Stimulated activated CD4-positive, alpha-beta T cell treated with anti-CD3 and anti-CD28 coated beads, Interleukin-12 subunit alpha, Interleukin-12 subunit beta, amount 100 ng/mL, for 48 hours (primary cell): ENCODE measurements at regions not wholly inside any gene's neighbourhood (a gene's known extent, or its start where the extent isn't known, plus 50 kb on each side); places are given as distances from the start of the nearest gene placed in this dataset.
"Not testable (repeated sequence)": the region's sequence is repeated elsewhere in the genome, so short reads cannot be mapped to it uniquely, and the experiment has no call there.

Experiments used
- DNase-seq, 3 donors: peaks; one replicate each; pipeline ENCODE4 v3.0.0-alpha.2; 2020; ENCODE audit warnings: low read depth in 2 of 3, low spot score in 1 of 3

GRCh38 chr4:166153548-166153947, 280.5 kb downstream of the TLL1 start:
- DNase-seq = no peak

- no peak for DNase-seq
These were observed 289.3 kb downstream of the TLL1 start for GRCh38 chr4:166162327-166162726.

GRCh38 chr4:166165829-166166420, 292.9 kb downstream of the TLL1 start:
- DNase-seq = peak in 1 of 3 donors; percentile 22

- DNase-seq = no peak
These were observed 296.1 kb downstream of the TLL1 start for GRCh38 chr4:166169111-166169510.

- no peak for DNase-seq
These were observed 299.6 kb downstream of the TLL1 start for GRCh38 chr4:166172619-166173018.

- DNase-seq = no peak
These were observed 301.9 kb downstream of the TLL1 start for GRCh38 chr4:166174717-166175490.

GRCh38 chr4:166182145-166182544, 309.1 kb downstream of the TLL1 start:
- no peak for DNase-seq

- DNase-seq = no peak
These were observed 322.1 kb downstream of the TLL1 start for GRCh38 chr4:166195101-166195500.

GRCh38 chr4:166197166-166197565, 324.1 kb downstream of the TLL1 start:
- DNase-seq = no peak

GRCh38 chr4:166198041-166198440, 325.0 kb downstream of the TLL1 start:
- DNase-seq = no peak

- no peak for DNase-seq
These were observed 325.7 kb downstream of the TLL1 start for GRCh38 chr4:166198516-166199310.

- no peak for DNase-seq
These were observed 330.0 kb downstream of the TLL1 start for GRCh38 chr4:166202991-166203390.

GRCh38 chr4:166212326-166212725, 339.3 kb downstream of the TLL1 start:
- not testable (repeated sequence) for DNase-seq

- DNase-seq = no peak
These were observed 349.2 kb downstream of the TLL1 start for GRCh38 chr4:166222271-166222670.

- DNase-seq = no peak
These were observed 355.1 kb downstream of the TLL1 start for GRCh38 chr4:166228112-166228511.

GRCh38 chr4:166229799-166230198, 356.8 kb downstream of the TLL1 start:
- DNase-seq = no peak

- DNase-seq = no peak
These were observed 357.8 kb downstream of the TLL1 start for GRCh38 chr4:166230841-166231240.

- DNase-seq = no peak
These were observed 366.3 kb downstream of the TLL1 start for GRCh38 chr4:166239354-166239753.

- DNase-seq = peak in 1 of 3 donors; percentile 0
These were observed 379.7 kb downstream of the TLL1 start for GRCh38 chr4:166252487-166253402.

- no peak for DNase-seq
These were observed 384.2 kb downstream of the TLL1 start for GRCh38 chr4:166257276-166257675.

- DNase-seq = no peak
These were observed 384.9 kb downstream of the TLL1 start for GRCh38 chr4:166257891-166258290.
